ENCODE measurements at regions not wholly inside any gene's neighbourhood (a gene's known extent, or its start where the extent isn't known, plus 50 kb on each side); places are given as distances from the start of the nearest gene placed in this dataset.

DNA sequence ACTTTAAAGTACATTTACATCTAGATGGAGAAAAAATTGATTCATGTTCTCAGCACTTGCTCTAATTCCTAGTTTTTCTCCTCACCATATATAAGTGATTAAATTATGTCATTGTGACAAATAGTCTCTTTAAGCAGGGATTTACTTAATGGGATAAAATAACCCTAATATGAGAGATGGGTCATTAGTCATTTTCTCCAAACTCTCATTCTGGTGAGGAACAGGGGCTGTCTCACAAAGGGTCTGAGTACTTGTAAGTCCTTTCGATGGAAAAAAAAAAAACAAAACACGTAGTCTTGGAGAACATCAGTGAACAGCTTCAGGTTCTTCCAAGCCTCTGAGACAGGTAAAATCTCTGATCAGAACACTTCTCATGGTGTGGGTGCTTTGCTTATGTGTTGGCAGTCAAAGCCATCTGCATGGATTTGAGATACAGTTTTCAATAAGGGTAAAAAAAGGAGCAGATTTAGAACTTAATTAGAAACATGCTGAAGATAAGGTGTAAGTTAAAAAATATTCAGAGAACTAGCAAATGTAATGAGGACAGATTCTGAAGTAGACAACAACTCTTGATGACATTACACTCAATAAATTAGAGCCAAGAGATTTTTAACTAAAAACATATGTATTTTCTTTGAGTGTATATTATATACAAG is 1668.9 kb upstream of the MIR17HG start:
- TF ChIP-seq GATA2 (IDR thresholded peaks at IDR 0.05; ENCODE audit: low read depth, low read length) (peak; percentile 29; the same call in 1 of the 2 replicates), GATA3 (IDR thresholded peaks at IDR 0.05; ENCODE audit: low read depth, low read length) (peak; percentile 89)

- TF ChIP-seq GATA3 (IDR thresholded peaks at IDR 0.05; ENCODE audit: low read depth, low read length) (no peak), GATA2 (IDR thresholded peaks at IDR 0.05; ENCODE audit: low read depth, low read length) (no peak)
Observed at GRCh38 chr13:89684896-89685295, 1662.6 kb upstream of the MIR17HG start.

GRCh38 chr13:89686171-89686570 is 1661.3 kb upstream of the MIR17HG start:
- TF ChIP-seq GATA3 (IDR thresholded peaks at IDR 0.05; ENCODE audit: low read depth, low read length) (no peak), GATA2 (IDR thresholded peaks at IDR 0.05; ENCODE audit: low read depth, low read length) (no peak)

GRCh38 chr13:89687066-89687465 is 1660.4 kb upstream of the MIR17HG start:
- TF ChIP-seq GATA3 (IDR thresholded peaks at IDR 0.05; ENCODE audit: low read depth, low read length) (no peak), GATA2 (IDR thresholded peaks at IDR 0.05; ENCODE audit: low read depth, low read length) (no peak)

GRCh38 chr13:89688918-89689317 is 1658.6 kb upstream of the MIR17HG start:
- TF ChIP-seq GATA3 (IDR thresholded peaks at IDR 0.05; ENCODE audit: low read depth, low read length): no peak
- TF ChIP-seq GATA2 (IDR thresholded peaks at IDR 0.05; ENCODE audit: low read depth, low read length): no peak

DNA sequence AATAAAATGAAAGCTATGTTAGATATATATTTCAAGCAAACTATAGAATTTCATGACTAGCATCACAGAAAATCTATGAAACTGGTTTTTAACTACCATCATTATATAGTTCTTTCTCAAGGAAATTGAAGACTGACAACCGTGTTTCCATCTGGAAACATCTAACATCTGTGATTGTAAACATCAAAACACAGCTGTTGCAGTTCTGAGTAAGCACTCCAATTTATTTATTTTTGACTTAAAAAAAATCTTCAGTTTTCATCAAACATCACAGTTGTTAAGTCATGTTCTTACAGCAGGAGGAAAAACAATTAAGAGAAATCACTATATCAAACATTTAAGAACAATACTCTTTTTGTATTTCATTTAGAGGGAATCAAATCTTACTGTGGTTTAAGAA is 1653.0 kb upstream of the MIR17HG start:
- no peak for TF ChIP-seq GATA3 (IDR thresholded peaks at IDR 0.05; ENCODE audit: low read depth, low read length)
- no peak for TF ChIP-seq GATA2 (IDR thresholded peaks at IDR 0.05; ENCODE audit: low read depth, low read length)

DNA sequence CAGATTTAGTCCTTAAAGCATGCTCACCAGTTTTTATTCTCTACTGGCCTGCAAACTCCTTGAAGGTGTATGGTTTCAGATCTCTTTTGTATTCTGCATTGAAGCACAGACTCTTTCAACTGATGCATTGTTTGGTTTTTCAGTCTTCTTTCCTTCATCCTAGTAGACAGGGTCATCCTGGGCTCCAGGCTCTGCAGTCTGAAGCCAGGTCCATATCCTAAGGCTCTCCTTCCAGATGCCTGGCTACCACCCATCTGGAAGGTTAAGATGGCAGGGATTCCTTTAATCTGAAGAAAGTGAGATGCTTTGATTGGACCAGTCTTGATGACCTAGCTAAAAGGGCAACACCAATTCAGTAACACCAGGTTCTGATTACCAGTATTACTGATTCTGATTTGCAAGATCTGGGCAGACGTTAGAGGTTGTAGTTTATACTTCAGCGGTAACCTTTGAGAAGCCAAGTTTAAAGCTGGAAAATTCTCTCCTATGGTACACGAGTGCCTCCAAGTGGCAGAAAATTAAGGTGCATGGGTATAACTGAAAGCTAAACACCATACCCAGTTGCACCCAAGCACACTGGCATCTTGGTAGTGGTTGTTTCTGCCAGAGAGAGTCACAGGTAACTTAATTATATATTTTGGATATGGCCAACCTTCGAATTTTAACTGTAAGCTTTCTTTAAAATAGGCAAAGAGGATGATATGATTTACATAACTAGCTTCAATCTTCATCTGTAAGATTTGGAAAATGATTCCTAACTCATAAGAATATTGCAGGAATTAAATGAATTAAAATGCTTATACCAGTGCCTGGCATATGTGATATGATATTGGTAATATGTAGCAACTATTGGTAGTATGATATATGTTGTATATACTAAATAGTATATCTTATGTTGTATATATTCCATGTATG is 1651.9 kb upstream of the MIR17HG start:
- no peak for TF ChIP-seq GATA3 (IDR thresholded peaks at IDR 0.05; ENCODE audit: low read depth, low read length)
- TF ChIP-seq GATA2 (IDR thresholded peaks at IDR 0.05; ENCODE audit: low read depth, low read length): no peak

- no peak for TF ChIP-seq GATA3 (IDR thresholded peaks at IDR 0.05; ENCODE audit: low read depth, low read length)
- TF ChIP-seq GATA2 (IDR thresholded peaks at IDR 0.05; ENCODE audit: low read depth, low read length): no peak
Observed at GRCh38 chr13:89701913-89702312, 1645.6 kb upstream of the MIR17HG start.

- TF ChIP-seq GATA2 (IDR thresholded peaks at IDR 0.05; ENCODE audit: low read depth, low read length) (no peak), GATA3 (IDR thresholded peaks at IDR 0.05; ENCODE audit: low read depth, low read length) (no peak)
Observed at GRCh38 chr13:89704040-89704439, 1643.4 kb upstream of the MIR17HG start.

DNA sequence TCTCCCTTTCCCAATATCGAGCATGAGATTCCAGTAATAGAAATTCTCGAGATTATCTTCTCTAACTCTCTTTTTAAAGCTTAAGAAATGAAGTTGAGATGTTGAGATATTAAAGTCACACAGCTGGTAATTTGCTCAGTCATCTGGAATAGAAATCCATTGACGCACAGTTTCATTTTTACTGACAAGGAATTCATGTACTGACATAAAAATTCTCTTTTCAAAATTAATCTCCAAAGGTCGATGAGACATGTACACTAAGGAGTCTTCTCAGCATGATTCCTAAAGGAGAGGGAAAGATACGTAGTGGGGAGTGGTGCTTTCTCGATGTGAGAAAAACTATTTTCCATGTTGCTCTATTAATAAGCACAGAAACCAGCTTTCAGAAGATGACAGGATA is 1639.5 kb upstream of the MIR17HG start:
- TF ChIP-seq GATA2 (IDR thresholded peaks at IDR 0.05; ENCODE audit: low read depth, low read length) (no peak), GATA3 (IDR thresholded peaks at IDR 0.05; ENCODE audit: low read depth, low read length) (no peak)

DNA sequence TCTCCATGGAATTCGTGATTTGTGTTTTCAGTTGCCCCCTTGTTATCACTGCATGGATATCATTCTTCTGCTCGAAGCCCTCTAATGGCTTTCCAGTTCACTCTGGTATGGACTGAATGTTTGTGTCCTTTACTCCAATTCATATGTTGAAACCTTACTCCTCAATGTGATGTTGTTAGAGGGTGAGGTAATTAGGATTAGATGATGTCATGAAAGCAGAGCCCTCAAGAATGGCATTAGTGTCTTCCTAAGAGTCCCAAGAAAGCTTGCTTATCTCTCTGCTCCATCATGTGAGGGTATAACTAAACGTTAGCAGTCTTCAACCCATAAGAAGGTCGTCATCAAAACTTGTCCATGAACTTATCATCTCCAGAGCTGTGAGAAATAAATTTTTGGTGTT is 1626.3 kb upstream of the MIR17HG start:
- no peak for TF ChIP-seq GATA3 (IDR thresholded peaks at IDR 0.05; ENCODE audit: low read depth, low read length)
- TF ChIP-seq GATA2 (IDR thresholded peaks at IDR 0.05; ENCODE audit: low read depth, low read length): no peak

- TF ChIP-seq GATA3 (IDR thresholded peaks at IDR 0.05; ENCODE audit: low read depth, low read length): no peak
- no peak for TF ChIP-seq GATA2 (IDR thresholded peaks at IDR 0.05; ENCODE audit: low read depth, low read length)
Observed at GRCh38 chr13:89726690-89727435, 1620.6 kb upstream of the MIR17HG start.

GRCh38 chr13:89733829-89734228 is 1613.7 kb upstream of the MIR17HG start:
- TF ChIP-seq GATA3 (IDR thresholded peaks at IDR 0.05; ENCODE audit: low read depth, low read length) (no peak), GATA2 (IDR thresholded peaks at IDR 0.05; ENCODE audit: low read depth, low read length) (no peak)

DNA sequence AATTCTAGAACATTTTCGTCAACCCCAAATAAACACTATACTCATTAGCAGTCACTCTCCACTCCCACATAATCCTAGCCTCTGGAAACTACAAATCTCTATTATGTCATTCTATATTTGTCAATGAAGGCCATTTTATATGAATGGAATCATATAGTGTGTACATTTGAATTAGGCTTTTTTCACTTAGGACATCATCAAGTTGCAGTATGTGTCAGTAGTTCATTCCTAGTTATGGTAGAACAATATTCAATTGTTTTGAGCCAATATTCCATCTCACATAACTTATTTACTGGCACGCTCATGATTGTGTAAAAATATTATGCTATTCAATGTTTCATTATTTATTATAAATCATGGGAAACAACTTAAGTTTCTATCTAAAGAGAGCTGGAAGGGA is 1610.4 kb upstream of the MIR17HG start:
- no peak for TF ChIP-seq GATA3 (IDR thresholded peaks at IDR 0.05; ENCODE audit: low read depth, low read length)

All from SH-SY5Y (cell line).